ENCODE measurements at regions not wholly inside any gene's neighbourhood (a gene's known extent, or its start where the extent isn't known, plus 50 kb on each side); places are given as distances from the start of the nearest gene placed in this dataset.

GRCh38 chr4:31275906-31276305, 555.7 kb downstream of the PCDH7 start:
- Mint-ChIP-seq H3K4me3 (ENCODE audit: unreplicated experiment) (no peak overlapping the region), H3K4me1 (ENCODE audit: unreplicated experiment) (no peaks in the 10 kb centered on the region), H3K27me3 (ENCODE audit: unreplicated experiment) (no peaks in the 10 kb centered on the region), H3K9me3 (ENCODE audit: unreplicated experiment) (no peaks in the 10 kb centered on the region), H3K36me3 (ENCODE audit: low read depth, unreplicated experiment) (no peaks in the 10 kb centered on the region), H3K27ac (ENCODE audit: unreplicated experiment) (no peak overlapping the region)
- DNase-seq (ENCODE audit: low spot score): no peak
- TF ChIP-seq, protein P1, sequence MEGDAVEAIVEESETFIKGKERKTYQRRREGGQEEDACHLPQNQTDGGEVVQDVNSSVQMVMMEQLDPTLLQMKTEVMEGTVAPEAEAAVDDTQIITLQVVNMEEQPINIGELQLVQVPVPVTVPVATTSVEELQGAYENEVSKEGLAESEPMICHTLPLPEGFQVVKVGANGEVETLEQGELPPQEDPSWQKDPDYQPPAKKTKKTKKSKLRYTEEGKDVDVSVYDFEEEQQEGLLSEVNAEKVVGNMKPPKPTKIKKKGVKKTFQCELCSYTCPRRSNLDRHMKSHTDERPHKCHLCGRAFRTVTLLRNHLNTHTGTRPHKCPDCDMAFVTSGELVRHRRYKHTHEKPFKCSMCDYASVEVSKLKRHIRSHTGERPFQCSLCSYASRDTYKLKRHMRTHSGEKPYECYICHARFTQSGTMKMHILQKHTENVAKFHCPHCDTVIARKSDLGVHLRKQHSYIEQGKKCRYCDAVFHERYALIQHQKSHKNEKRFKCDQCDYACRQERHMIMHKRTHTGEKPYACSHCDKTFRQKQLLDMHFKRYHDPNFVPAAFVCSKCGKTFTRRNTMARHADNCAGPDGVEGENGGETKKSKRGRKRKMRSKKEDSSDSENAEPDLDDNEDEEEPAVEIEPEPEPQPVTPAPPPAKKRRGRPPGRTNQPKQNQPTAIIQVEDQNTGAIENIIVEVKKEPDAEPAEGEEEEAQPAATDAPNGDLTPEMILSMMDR (IDR thresholded peaks at IDR 0.05; ENCODE audit: unreplicated experiment): no peak

DNA sequence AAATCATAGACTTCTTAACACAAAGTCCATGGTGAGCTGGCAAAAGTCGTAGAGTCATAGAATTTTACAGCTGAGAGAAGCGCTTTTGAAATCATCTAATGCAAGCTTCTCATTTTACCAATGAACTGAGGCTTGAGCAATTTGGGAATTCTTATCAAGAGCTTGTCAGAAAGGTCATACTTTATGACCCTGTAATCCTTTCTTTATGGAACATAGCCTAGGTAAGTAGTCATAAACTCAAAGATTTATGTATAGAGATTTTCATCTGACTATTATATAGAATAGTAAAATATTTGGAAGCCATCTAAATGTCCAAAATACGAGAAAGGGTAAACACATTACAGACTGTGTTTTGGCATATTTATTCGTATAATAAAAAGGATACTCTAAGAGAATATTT, 563.5 kb downstream of the PCDH7 start:
- H3K27ac Mint-ChIP-seq (ENCODE audit: unreplicated experiment): no peak overlapping the region
- H3K4me1 Mint-ChIP-seq (ENCODE audit: unreplicated experiment): no peaks in the 10 kb centered on the region
- TF ChIP-seq, protein P1 (IDR thresholded peaks at IDR 0.05; ENCODE audit: unreplicated experiment): no peak
- H3K36me3 Mint-ChIP-seq (ENCODE audit: low read depth, unreplicated experiment): no peaks in the 10 kb centered on the region
- H3K9me3 Mint-ChIP-seq (ENCODE audit: unreplicated experiment): no peaks in the 10 kb centered on the region
- no peaks in the 10 kb centered on the region for H3K27me3 Mint-ChIP-seq (ENCODE audit: unreplicated experiment)
- no peak overlapping the region for H3K4me3 Mint-ChIP-seq (ENCODE audit: unreplicated experiment)
- DNase-seq (ENCODE audit: low spot score): no peak

DNA sequence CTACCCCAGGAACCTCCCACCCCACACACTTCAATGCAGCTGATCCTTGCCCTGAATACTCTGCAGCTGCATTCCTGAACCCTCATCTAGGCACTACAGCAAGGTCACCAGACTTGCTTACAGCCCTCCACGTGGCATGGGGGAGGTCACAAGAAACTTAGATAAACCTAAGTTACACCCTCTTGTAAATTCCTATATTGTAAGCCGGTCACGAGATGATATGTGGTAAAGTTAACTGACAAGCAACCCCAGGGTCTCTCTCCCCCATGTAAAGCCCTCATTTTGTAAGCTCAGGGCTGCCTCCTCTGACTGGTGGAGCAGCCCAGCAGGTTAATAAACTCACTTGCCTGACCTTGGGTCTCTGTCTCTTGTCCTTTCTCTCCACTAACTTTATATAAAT, 570.7 kb downstream of the PCDH7 start:
- H3K4me1 Mint-ChIP-seq (ENCODE audit: unreplicated experiment): no peaks in the 10 kb centered on the region
- no peaks in the 10 kb centered on the region for H3K9me3 Mint-ChIP-seq (ENCODE audit: unreplicated experiment)
- no peak overlapping the region for H3K4me3 Mint-ChIP-seq (ENCODE audit: unreplicated experiment)
- TF ChIP-seq, protein P1 (IDR thresholded peaks at IDR 0.05; ENCODE audit: unreplicated experiment): no peak
- DNase-seq (ENCODE audit: low spot score): no peak
- no peak overlapping the region for H3K27ac Mint-ChIP-seq (ENCODE audit: unreplicated experiment)
- H3K27me3 Mint-ChIP-seq (ENCODE audit: unreplicated experiment): no peaks in the 10 kb centered on the region
- no peaks in the 10 kb centered on the region for H3K36me3 Mint-ChIP-seq (ENCODE audit: low read depth, unreplicated experiment)

- no peak overlapping the region for H3K4me3 Mint-ChIP-seq (ENCODE audit: unreplicated experiment)
- TF ChIP-seq, protein P1 (IDR thresholded peaks at IDR 0.05; ENCODE audit: unreplicated experiment): no peak
- H3K4me1 Mint-ChIP-seq (ENCODE audit: unreplicated experiment): no peaks in the 10 kb centered on the region
- DNase-seq (ENCODE audit: low spot score): no peak
- no peak overlapping the region for H3K27ac Mint-ChIP-seq (ENCODE audit: unreplicated experiment)
- no peaks in the 10 kb centered on the region for H3K27me3 Mint-ChIP-seq (ENCODE audit: unreplicated experiment)
- H3K9me3 Mint-ChIP-seq (ENCODE audit: unreplicated experiment): no peaks in the 10 kb centered on the region
- no peaks in the 10 kb centered on the region for H3K36me3 Mint-ChIP-seq (ENCODE audit: low read depth, unreplicated experiment)
These were observed 571.1 kb downstream of the PCDH7 start for GRCh38 chr4:31291238-31291637.

DNA sequence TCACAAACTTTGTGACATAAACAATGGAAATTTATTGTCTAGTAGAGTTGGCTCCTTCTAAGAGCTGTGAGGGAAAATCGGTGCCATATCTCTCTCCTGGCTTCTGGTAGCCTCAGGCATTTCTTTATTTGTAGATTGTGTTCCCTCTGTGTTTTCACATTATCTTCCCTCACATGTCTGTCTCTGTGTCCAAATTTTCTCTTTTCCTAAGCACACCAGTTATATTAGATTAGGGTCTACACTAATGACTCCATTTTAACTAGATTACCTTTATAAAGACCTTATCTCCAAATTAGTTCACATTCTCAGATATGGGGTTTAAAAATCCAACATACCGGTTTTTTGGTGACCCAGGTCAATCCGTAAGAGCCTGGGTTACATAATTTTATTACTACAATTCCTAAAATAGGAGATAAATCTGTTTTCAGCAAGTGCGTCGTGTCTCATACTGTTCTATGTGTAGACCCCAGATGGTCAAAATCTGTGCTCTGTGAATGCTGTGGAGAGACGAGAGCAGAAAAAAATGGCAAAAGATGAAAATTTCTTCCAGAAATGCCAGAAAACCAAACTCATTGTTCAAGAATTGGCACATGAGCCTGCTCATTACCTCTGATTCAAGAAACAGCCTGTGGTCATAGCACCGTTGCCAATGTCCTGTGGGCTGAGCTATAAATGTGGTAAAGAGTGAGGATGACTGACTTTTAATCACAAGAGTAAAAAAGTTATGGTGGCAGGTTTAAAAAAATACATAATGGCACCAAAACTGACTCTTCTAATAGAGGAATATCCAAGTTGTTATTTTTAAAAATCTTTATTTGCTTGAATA, 574.7 kb downstream of the PCDH7 start:
- no peak for DNase-seq (ENCODE audit: low spot score)

More for the DNA sequence above, 574.7 kb downstream of the PCDH7 start:
- no peaks in the 10 kb centered on the region for H3K9me3 Mint-ChIP-seq (ENCODE audit: unreplicated experiment)
- no peaks in the 10 kb centered on the region for H3K36me3 Mint-ChIP-seq (ENCODE audit: low read depth, unreplicated experiment)
- peaks cover 2% of the 10 kb centered on the region for H3K27me3 Mint-ChIP-seq (ENCODE audit: unreplicated experiment)
- no peak overlapping the region for H3K4me3 Mint-ChIP-seq (ENCODE audit: unreplicated experiment)
- no peak overlapping the region for H3K27ac Mint-ChIP-seq (ENCODE audit: unreplicated experiment)
- H3K4me1 Mint-ChIP-seq (ENCODE audit: unreplicated experiment): no peaks in the 10 kb centered on the region
- TF ChIP-seq, protein P1 (IDR thresholded peaks at IDR 0.05; ENCODE audit: unreplicated experiment): no peak

Measured in endothelial cell (in vitro differentiated cells).